GM04504 (cell line): ENCODE measurements at regions not wholly inside any gene's neighbourhood (a gene's known extent, or its start where the extent isn't known, plus 50 kb on each side); places are given as distances from the start of the nearest gene placed in this dataset.
A peak's percentile ranks its signal among the peaks of the same experiment; 100 is the strongest.

Experiments used
- DNase-seq: peaks from one replicate; pipeline ENCODE4 v3.0.0-alpha.2; 2012; ENCODE audit warnings: low read depth

- DNase-seq = no peak
Measured at GRCh38 chr1:36576551-36577110, 93.9 kb upstream of the CSF3R start.

GRCh38 chr1:36576118-36576517 is 93.4 kb upstream of the CSF3R start:
- peak; percentile 10 for DNase-seq

GRCh38 chr1:36573445-36573844 is 90.7 kb upstream of the CSF3R start:
- DNase-seq = no peak

GRCh38 chr1:36572906-36573305 is 90.2 kb upstream of the CSF3R start:
- DNase-seq = no peak

- no peak for DNase-seq
Measured at GRCh38 chr1:36572142-36572715, 89.5 kb upstream of the CSF3R start.

GRCh38 chr1:36571106-36571505 is 88.4 kb upstream of the CSF3R start:
- no peak for DNase-seq

GRCh38 chr1:36570478-36571060 is 87.9 kb upstream of the CSF3R start:
- no peak for DNase-seq

GRCh38 chr1:36570006-36570405 is 87.3 kb upstream of the CSF3R start:
- no peak for DNase-seq

- no peak for DNase-seq
Measured at GRCh38 chr1:36567601-36568341, 85.1 kb upstream of the CSF3R start.

GRCh38 chr1:36565576-36566501 is 83.1 kb upstream of the CSF3R start:
- DNase-seq = no peak

GRCh38 chr1:36562181-36562685 is 79.5 kb upstream of the CSF3R start:
- DNase-seq = no peak

- no peak for DNase-seq
Measured at GRCh38 chr1:36561361-36561724, 78.6 kb upstream of the CSF3R start.

GRCh38 chr1:36560621-36561360 is 78.1 kb upstream of the CSF3R start:
- DNase-seq = no peak

- no peak for DNase-seq
Measured at GRCh38 chr1:36560177-36560576, 77.5 kb upstream of the CSF3R start.

- DNase-seq = no peak
Measured at GRCh38 chr1:36559061-36559460, 76.3 kb upstream of the CSF3R start.

- DNase-seq = no peak
Measured at GRCh38 chr1:36557041-36558000, 74.6 kb upstream of the CSF3R start.

- no peak for DNase-seq
Measured at GRCh38 chr1:36555041-36555440, 72.3 kb upstream of the CSF3R start.

GRCh38 chr1:36554323-36554628 is 71.6 kb upstream of the CSF3R start:
- DNase-seq = no peak

- no peak for DNase-seq
Measured at GRCh38 chr1:36553591-36554322, 71.0 kb upstream of the CSF3R start.
